BJ (cell line): ENCODE measurements at regions not wholly inside any gene's neighbourhood (a gene's known extent, or its start where the extent isn't known, plus 50 kb on each side); places are given as distances from the start of the nearest gene placed in this dataset.
"Not testable (repeated sequence)": the region's sequence is repeated elsewhere in the genome, so short reads cannot be mapped to it uniquely, and the experiment has no call there.

Experiments used
- CTCF ChIA-PET: fragments of 350-600 bp; formaldehyde crosslinking; extraction: SDS; loops from one replicate; lab custom pipeline; 2021; ENCODE audit warnings: antibody characterized with exemption, inconsistent platforms; lab: Yijun Ruan, JAX
- POLR2A ChIA-PET: fragments of 300-600 bp; sonication (Branson Sonifier 250); formaldehyde crosslinking; extraction: SDS; loops from one replicate; lab custom pipeline; 2021; ENCODE audit warnings: antibody characterized with exemption; lab: Charles Lee
- DNase-seq: peaks from one replicate; pipeline ENCODE4 v3.0.0-alpha.2; 2011; ENCODE audit warnings: low read depth
- H3K27me3 ChIP-seq: 2 replicates; pipeline ENCODE4 v1.6.0; 2011; ENCODE audit warnings: low read length; ENCODE audit not compliant: control insufficient read depth, insufficient read depth
- H3K36me3 ChIP-seq: 2 replicates; pipeline ENCODE4 v1.5.1; 2011; ENCODE audit warnings: low read length; ENCODE audit not compliant: control insufficient read depth, insufficient read depth
- H3K4me3 ChIP-seq: 2 replicates; pipeline ENCODE4 v1.5.1; 2011; ENCODE audit warnings: low read depth, mild to moderate bottlenecking, control low read depth, low read length
- CTCF ChIP-seq: IDR thresholded peaks from 2 replicates; pipeline ENCODE4 v1.5.1; 2011; ENCODE audit warnings: low read depth, mild to moderate bottlenecking, control low read depth, inconsistent platforms, low read length, moderate library complexity; ENCODE audit not compliant: insufficient read depth

GRCh38 chr15:99818872-99819271 lies 85.6 kb upstream of the LYSMD4 start:
- H3K36me3 ChIP-seq, result no peaks in the 10 kb centered on the region; the same call in 1 of the 2 replicates
- no peaks in the 10 kb centered on the region for H3K27me3 ChIP-seq
- no peak for TF ChIP-seq CTCF
- H3K4me3 ChIP-seq, result no peak overlapping the region
- CTCF ChIA-PET, result interaction anchor here (0.6 kb wide), 1 partner anchor 1040 kb away, joined by 3 read pairs; no protein-coding TSS in a partner anchor
- POLR2A ChIA-PET, result no interaction called here
- no peak for DNase-seq

GRCh38 chr15:99816862-99817261 lies 83.6 kb upstream of the LYSMD4 start:
- H3K36me3 ChIP-seq, DNase-seq, CTCF ChIA-PET, POLR2A ChIA-PET, H3K27me3 ChIP-seq, H3K4me3 ChIP-seq: not testable (repeated sequence)

- H3K4me3 ChIP-seq, H3K27me3 ChIP-seq, DNase-seq, CTCF ChIA-PET, POLR2A ChIA-PET, H3K36me3 ChIP-seq: not testable (repeated sequence)
Measured at GRCh38 chr15:99810663-99811062, 77.4 kb upstream of the LYSMD4 start.

- CTCF ChIA-PET, DNase-seq, POLR2A ChIA-PET, H3K4me3 ChIP-seq, H3K27me3 ChIP-seq, H3K36me3 ChIP-seq: not testable (repeated sequence)
Measured at GRCh38 chr15:99799854-99800250, 66.6 kb upstream of the LYSMD4 start.

GRCh38 chr15:99799182-99799853 lies 66.1 kb upstream of the LYSMD4 start:
- DNase-seq, H3K4me3 ChIP-seq, H3K27me3 ChIP-seq, H3K36me3 ChIP-seq, POLR2A ChIA-PET: not testable (repeated sequence)
- CTCF ChIA-PET, result interaction anchor here (0.8 to 1.4 kb wide), 2 partner anchors 525 to 1970 kb away, joined by 3 read pairs; no protein-coding TSS in a partner anchor

- CTCF ChIA-PET, result interaction anchor here (0.7 kb wide), 1 partner anchor 524 kb away, joined by 3 read pairs; no protein-coding TSS in a partner anchor
- H3K36me3 ChIP-seq, POLR2A ChIA-PET, H3K27me3 ChIP-seq, H3K4me3 ChIP-seq, DNase-seq: not testable (repeated sequence)
Measured at GRCh38 chr15:99796940-99797870, 64.0 kb upstream of the LYSMD4 start.

- CTCF ChIA-PET, H3K4me3 ChIP-seq, H3K36me3 ChIP-seq, H3K27me3 ChIP-seq, DNase-seq, POLR2A ChIA-PET: not testable (repeated sequence)
Measured at GRCh38 chr15:99791881-99792807, 58.9 kb upstream of the LYSMD4 start.

GRCh38 chr15:99790751-99791150 lies 57.5 kb upstream of the LYSMD4 start:
- CTCF ChIA-PET, H3K4me3 ChIP-seq, H3K27me3 ChIP-seq, H3K36me3 ChIP-seq, DNase-seq: not testable (repeated sequence)
- POLR2A ChIA-PET, result interaction anchor here (0.6 kb wide), 1 partner anchor 794 kb away, joined by 4 read pairs; no protein-coding TSS in a partner anchor
